ENCODE measurements at regions not wholly inside any gene's neighbourhood (a gene's known extent, or its start where the extent isn't known, plus 50 kb on each side); places are given as distances from the start of the nearest gene placed in this dataset.

GRCh38 chr10:2979306-2979705, 88.0 kb upstream of the PFKP start:
- no peak for TF ChIP-seq ZNF76 (tag by site-specific recombination; IDR thresholded peaks at IDR 0.05; ENCODE audit: borderline replicate concordance, low read depth)
- TF ChIP-seq, protein P1, sequence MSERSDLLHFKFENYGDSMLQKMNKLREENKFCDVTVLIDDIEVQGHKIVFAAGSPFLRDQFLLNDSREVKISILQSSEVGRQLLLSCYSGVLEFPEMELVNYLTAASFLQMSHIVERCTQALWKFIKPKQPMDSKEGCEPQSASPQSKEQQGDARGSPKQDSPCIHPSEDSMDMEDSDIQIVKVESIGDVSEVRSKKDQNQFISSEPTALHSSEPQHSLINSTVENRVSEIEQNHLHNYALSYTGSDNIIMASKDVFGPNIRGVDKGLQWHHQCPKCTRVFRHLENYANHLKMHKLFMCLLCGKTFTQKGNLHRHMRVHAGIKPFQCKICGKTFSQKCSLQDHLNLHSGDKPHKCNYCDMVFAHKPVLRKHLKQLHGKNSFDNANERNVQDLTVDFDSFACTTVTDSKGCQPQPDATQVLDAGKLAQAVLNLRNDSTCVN (tag by site-specific recombination; optimal IDR thresholded peaks at IDR 0.05) = no peak
- no peak for TF ChIP-seq ZNF529 (tag by site-specific recombination; IDR thresholded peaks at IDR 0.05; ENCODE audit: insufficient replicate concordance)
- TF ChIP-seq ZNF157 (tag by site-specific recombination; IDR thresholded peaks at IDR 0.05) = no peak
- TF ChIP-seq CTCF (tag by site-specific recombination; IDR thresholded peaks at IDR 0.05) = no peak
- TF ChIP-seq, protein P2, sequence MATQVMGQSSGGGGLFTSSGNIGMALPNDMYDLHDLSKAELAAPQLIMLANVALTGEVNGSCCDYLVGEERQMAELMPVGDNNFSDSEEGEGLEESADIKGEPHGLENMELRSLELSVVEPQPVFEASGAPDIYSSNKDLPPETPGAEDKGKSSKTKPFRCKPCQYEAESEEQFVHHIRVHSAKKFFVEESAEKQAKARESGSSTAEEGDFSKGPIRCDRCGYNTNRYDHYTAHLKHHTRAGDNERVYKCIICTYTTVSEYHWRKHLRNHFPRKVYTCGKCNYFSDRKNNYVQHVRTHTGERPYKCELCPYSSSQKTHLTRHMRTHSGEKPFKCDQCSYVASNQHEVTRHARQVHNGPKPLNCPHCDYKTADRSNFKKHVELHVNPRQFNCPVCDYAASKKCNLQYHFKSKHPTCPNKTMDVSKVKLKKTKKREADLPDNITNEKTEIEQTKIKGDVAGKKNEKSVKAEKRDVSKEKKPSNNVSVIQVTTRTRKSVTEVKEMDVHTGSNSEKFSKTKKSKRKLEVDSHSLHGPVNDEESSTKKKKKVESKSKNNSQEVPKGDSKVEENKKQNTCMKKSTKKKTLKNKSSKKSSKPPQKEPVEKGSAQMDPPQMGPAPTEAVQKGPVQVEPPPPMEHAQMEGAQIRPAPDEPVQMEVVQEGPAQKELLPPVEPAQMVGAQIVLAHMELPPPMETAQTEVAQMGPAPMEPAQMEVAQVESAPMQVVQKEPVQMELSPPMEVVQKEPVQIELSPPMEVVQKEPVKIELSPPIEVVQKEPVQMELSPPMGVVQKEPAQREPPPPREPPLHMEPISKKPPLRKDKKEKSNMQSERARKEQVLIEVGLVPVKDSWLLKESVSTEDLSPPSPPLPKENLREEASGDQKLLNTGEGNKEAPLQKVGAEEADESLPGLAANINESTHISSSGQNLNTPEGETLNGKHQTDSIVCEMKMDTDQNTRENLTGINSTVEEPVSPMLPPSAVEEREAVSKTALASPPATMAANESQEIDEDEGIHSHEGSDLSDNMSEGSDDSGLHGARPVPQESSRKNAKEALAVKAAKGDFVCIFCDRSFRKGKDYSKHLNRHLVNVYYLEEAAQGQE (tag by site-specific recombination; IDR thresholded peaks at IDR 0.05) = no peak
- TF ChIP-seq KLF9 (tag by site-specific recombination; IDR thresholded peaks at IDR 0.05; ENCODE audit: low read depth) = no peak
- TF ChIP-seq ZNF23 (tag by site-specific recombination; IDR thresholded peaks at IDR 0.05; ENCODE audit: borderline replicate concordance) = no peak
- no peak for TF ChIP-seq KLF8 (tag by site-specific recombination; IDR thresholded peaks at IDR 0.05)
- no peak for TF ChIP-seq SCRT1 (tag by site-specific recombination; IDR thresholded peaks at IDR 0.05; ENCODE audit: borderline replicate concordance)
- no peak for TF ChIP-seq ZNF366 (tag by site-specific recombination; conservative IDR thresholded peaks at IDR 0.05)
- TF ChIP-seq ZNF202 (tag by site-specific recombination; IDR thresholded peaks at IDR 0.05; ENCODE audit: borderline replicate concordance) = no peak
- no peak for TF ChIP-seq ZNF623 (tag by site-specific recombination; IDR thresholded peaks at IDR 0.05)
- TF ChIP-seq SETDB1 (IDR thresholded peaks at IDR 0.05; ENCODE audit: insufficient read length, low read length) = no peak
